ENCODE measurements at regions not wholly inside any gene's neighbourhood (a gene's known extent, or its start where the extent isn't known, plus 50 kb on each side); places are given as distances from the start of the nearest gene placed in this dataset.
"Not testable (repeated sequence)": the region's sequence is repeated elsewhere in the genome, so short reads cannot be mapped to it uniquely, and the experiment has no call there.

- Mint-ChIP-seq H3K36me3 (no peaks in the 10 kb centered on the region), H3K9me3 (peaks cover 2 to 16% (median 9%) of the 10 kb centered on the region in 7 donors), H3K4me1 (no peaks in the 10 kb centered on the region), H3K27ac (no peak overlapping the region), H3K27me3 (ENCODE audit: low read depth in 3 of 3) (peaks cover 0 to 1% (median 0%) of the 10 kb centered on the region in 3 donors), H3K4me3 (no peak overlapping the region)
- H3K4me3 ChIP-seq (replicated peaks in 1 of 3; ENCODE audit: low read depth in 2 of 3, low read length in 3 of 3), result no peak overlapping the region
- no peak overlapping the region for H2AFZ ChIP-seq (ENCODE audit: insufficient read depth, low read depth, low read length, poor library complexity, severe bottlenecking)
- H3K9me3 ChIP-seq (replicated peaks in 1 of 2; ENCODE audit: control insufficient read depth in 1 of 2, insufficient read depth in 1 of 2, low read length in 2 of 2), result peaks cover 7 to 12% of the 10 kb centered on the region in 2 donors
- H3K27ac ChIP-seq (ENCODE audit: low read depth in 1 of 2, low read length in 2 of 2), result no peak overlapping the region
- no peak overlapping the region for H3K4me2 ChIP-seq (replicated peaks; ENCODE audit: extremely low read depth, low read length, poor library complexity, severe bottlenecking)
- DNase-seq, result no peak
- no peaks in the 10 kb centered on the region for H3K4me1 ChIP-seq (ENCODE audit: control insufficient read depth in 1 of 2, insufficient read depth in 2 of 2, low read length in 2 of 2)
- H3K36me3 ChIP-seq (replicated peaks in 1 of 2; ENCODE audit: control insufficient read depth in 1 of 2, insufficient read depth in 2 of 2, low read length in 2 of 2), result no peaks in the 10 kb centered on the region
- intact Hi-C loops (cut with micrococcal nuclease), result no loop called here
- no peak for TF ChIP-seq CTCF (IDR thresholded peaks at IDR 0.05)
- H3K27me3 ChIP-seq (ENCODE audit: control insufficient read depth in 2 of 2, insufficient read depth in 2 of 2, low read length in 2 of 2), result no peaks in the 10 kb centered on the region
- H3K9ac ChIP-seq (ENCODE audit: insufficient read depth, low read length, poor library complexity, severe bottlenecking), result no peak overlapping the region
- no peaks in the 10 kb centered on the region for H4K20me1 ChIP-seq (ENCODE audit: insufficient read depth, low read length)
- no peaks in the 10 kb centered on the region for H3K79me2 ChIP-seq (ENCODE audit: insufficient read depth, low read length)
Observed at GRCh38 chr3:6750782-6751181, 110.1 kb upstream of the GRM7 start.

- H3K4me3 Mint-ChIP-seq, result no peak overlapping the region
- 83% methylated on average over 1 of the region's 2 CpGs for WGBS (ENCODE audit: insufficient coverage)
- no peak overlapping the region for H3K4me3 ChIP-seq (replicated peaks in 1 of 3; ENCODE audit: low read depth in 2 of 3, low read length in 3 of 3)
- peaks cover 6 to 12% of the 10 kb centered on the region in 2 donors for H3K9me3 ChIP-seq (replicated peaks in 1 of 2; ENCODE audit: control insufficient read depth in 1 of 2, insufficient read depth in 1 of 2, low read length in 2 of 2)
- no peaks in the 10 kb centered on the region for H3K27me3 ChIP-seq (ENCODE audit: control insufficient read depth in 2 of 2, insufficient read depth in 2 of 2, low read length in 2 of 2)
- no peaks in the 10 kb centered on the region for H3K4me1 Mint-ChIP-seq
- TF ChIP-seq CTCF (IDR thresholded peaks at IDR 0.05), result no peak
- peaks cover 0 to under 1% (median 0%) of the 10 kb centered on the region in 3 donors for H3K27me3 Mint-ChIP-seq (ENCODE audit: low read depth in 3 of 3)
- no peak overlapping the region for H3K27ac Mint-ChIP-seq
- H3K4me2 ChIP-seq (replicated peaks; ENCODE audit: extremely low read depth, low read length, poor library complexity, severe bottlenecking), result no peak overlapping the region
- peaks cover 0 to 9% (median 3%) of the 10 kb centered on the region in 7 donors for H3K9me3 Mint-ChIP-seq
- no peaks in the 10 kb centered on the region for H3K4me1 ChIP-seq (ENCODE audit: control insufficient read depth in 1 of 2, insufficient read depth in 2 of 2, low read length in 2 of 2)
- H4K20me1 ChIP-seq (ENCODE audit: insufficient read depth, low read length), result no peaks in the 10 kb centered on the region
- no peak overlapping the region for H3K27ac ChIP-seq (ENCODE audit: low read depth in 1 of 2, low read length in 2 of 2)
- H3K79me2 ChIP-seq (ENCODE audit: insufficient read depth, low read length), result no peaks in the 10 kb centered on the region
- no peak for DNase-seq
- no peak overlapping the region for H2AFZ ChIP-seq (ENCODE audit: insufficient read depth, low read depth, low read length, poor library complexity, severe bottlenecking)
- intact Hi-C loops (cut with micrococcal nuclease), result no loop called here
- no peaks in the 10 kb centered on the region for H3K36me3 ChIP-seq (replicated peaks in 1 of 2; ENCODE audit: control insufficient read depth in 1 of 2, insufficient read depth in 2 of 2, low read length in 2 of 2)
- no peak overlapping the region for H3K9ac ChIP-seq (ENCODE audit: insufficient read depth, low read length, poor library complexity, severe bottlenecking)
- H3K36me3 Mint-ChIP-seq, result no peaks in the 10 kb centered on the region
Observed at GRCh38 chr3:6753536-6753935, 107.4 kb upstream of the GRM7 start.

GRCh38 chr3:6769532-6770396, 91.2 kb upstream of the GRM7 start:
- intact Hi-C loops (cut with micrococcal nuclease); H3K27me3 ChIP-seq (ENCODE audit: control insufficient read depth in 2 of 2, insufficient read depth in 2 of 2, low read length in 2 of 2); H3K27me3 Mint-ChIP-seq (ENCODE audit: low read depth in 3 of 3); H3K36me3 Mint-ChIP-seq; H3K9ac ChIP-seq (ENCODE audit: insufficient read depth, low read length, poor library complexity, severe bottlenecking); DNase-seq; H2AFZ ChIP-seq (ENCODE audit: insufficient read depth, low read depth, low read length, poor library complexity, severe bottlenecking); H3K36me3 ChIP-seq (replicated peaks in 1 of 2; ENCODE audit: control insufficient read depth in 1 of 2, insufficient read depth in 2 of 2, low read length in 2 of 2); H3K79me2 ChIP-seq (ENCODE audit: insufficient read depth, low read length); H3K4me1 ChIP-seq (ENCODE audit: control insufficient read depth in 1 of 2, insufficient read depth in 2 of 2, low read length in 2 of 2); H3K4me2 ChIP-seq (replicated peaks; ENCODE audit: extremely low read depth, low read length, poor library complexity, severe bottlenecking); H3K4me3 Mint-ChIP-seq; H3K4me1 Mint-ChIP-seq; H4K20me1 ChIP-seq (ENCODE audit: insufficient read depth, low read length); H3K27ac Mint-ChIP-seq; H3K27ac ChIP-seq (ENCODE audit: low read depth in 1 of 2, low read length in 2 of 2); H3K9me3 ChIP-seq (replicated peaks in 1 of 2; ENCODE audit: control insufficient read depth in 1 of 2, insufficient read depth in 1 of 2, low read length in 2 of 2); H3K4me3 ChIP-seq (replicated peaks in 1 of 3; ENCODE audit: low read depth in 2 of 3, low read length in 3 of 3): not testable (repeated sequence)
- H3K9me3 Mint-ChIP-seq, result peaks cover 5 to 16% (median 10%) of the 10 kb centered on the region in 7 donors
- WGBS (ENCODE audit: insufficient coverage), result 94% methylated on average over 20 of the region's 32 CpGs
